NCI-H128 (cell line): ENCODE measurements at regions not wholly inside any gene's neighbourhood (a gene's known extent, or its start where the extent isn't known, plus 50 kb on each side); places are given as distances from the start of the nearest gene placed in this dataset.

Experiments
- DNase-seq: peaks from one replicate; lab custom pipeline; 2025; ENCODE audit not compliant: unreplicated experiment; lab: John Stamatoyannopoulos, UW

- no peak for DNase-seq
Measured at GRCh38 chr7:47691988-47692387, 110.1 kb upstream of the TNS3 start.

- no peak for DNase-seq
Measured at GRCh38 chr7:47690902-47691558, 109.1 kb upstream of the TNS3 start.

GRCh38 chr7:47689558-47689957 lies 107.6 kb upstream of the TNS3 start:
- no peak for DNase-seq

- no peak for DNase-seq
Measured at GRCh38 chr7:47688311-47689100, 106.6 kb upstream of the TNS3 start.

- no peak for DNase-seq
Measured at GRCh38 chr7:47685712-47686376, 103.9 kb upstream of the TNS3 start.

GRCh38 chr7:47685151-47685550 lies 103.2 kb upstream of the TNS3 start:
- DNase-seq, result no peak

- no peak for DNase-seq
Measured at GRCh38 chr7:47684728-47685127, 102.8 kb upstream of the TNS3 start.

- no peak for DNase-seq
Measured at GRCh38 chr7:47683485-47683898, 101.6 kb upstream of the TNS3 start.

GRCh38 chr7:47682874-47683273 lies 101.0 kb upstream of the TNS3 start:
- DNase-seq, result no peak

- DNase-seq, result no peak
Measured at GRCh38 chr7:47681249-47681810, 99.4 kb upstream of the TNS3 start.

- no peak for DNase-seq
Measured at GRCh38 chr7:47678641-47679380, 96.9 kb upstream of the TNS3 start.

GRCh38 chr7:47677664-47678063 lies 95.8 kb upstream of the TNS3 start:
- no peak for DNase-seq

GRCh38 chr7:47677093-47677492 lies 95.2 kb upstream of the TNS3 start:
- DNase-seq, result no peak

GRCh38 chr7:47672977-47673381 lies 91.1 kb upstream of the TNS3 start:
- no peak for DNase-seq

GRCh38 chr7:47672271-47672791 lies 90.4 kb upstream of the TNS3 start:
- DNase-seq, result no peak

- DNase-seq, result no peak
Measured at GRCh38 chr7:47671358-47671757, 89.4 kb upstream of the TNS3 start.

- no peak for DNase-seq
Measured at GRCh38 chr7:47670729-47671128, 88.8 kb upstream of the TNS3 start.

- DNase-seq, result no peak
Measured at GRCh38 chr7:47669901-47670384, 88.0 kb upstream of the TNS3 start.

- DNase-seq, result no peak
Measured at GRCh38 chr7:47669178-47669891, 87.4 kb upstream of the TNS3 start.
